NT2/D1 (cell line): ENCODE measurements at regions not wholly inside any gene's neighbourhood (a gene's known extent, or its start where the extent isn't known, plus 50 kb on each side); places are given as distances from the start of the nearest gene placed in this dataset.

ENCODE experiments used
- SUZ12 ChIP-seq: IDR thresholded peaks from 2 replicates; pipeline ENCODE4 v1.6.1; 2011; ENCODE audit not compliant: insufficient read length, insufficient read depth; ENCODE audit errors: extremely low read depth
- YY1 ChIP-seq: IDR thresholded peaks from 2 replicates; pipeline ENCODE4 v1.6.1; 2011; ENCODE audit not compliant: insufficient read length, insufficient read depth
- ZNF274 ChIP-seq: IDR thresholded peaks from 2 replicates; pipeline ENCODE4 v1.6.1; 2011; ENCODE audit warnings: mild to moderate bottlenecking, low read depth, low read length

- TF ChIP-seq ZNF274 (no peak), YY1 (no peak), SUZ12 (no peak)
Measured at GRCh38 chr6:147132889-147133288, 71.3 kb upstream of the STXBP5 start.
